NT2/D1 (cell line): ENCODE measurements at regions not wholly inside any gene's neighbourhood (a gene's known extent, or its start where the extent isn't known, plus 50 kb on each side); places are given as distances from the start of the nearest gene placed in this dataset.

ENCODE experiments used
- SUZ12 ChIP-seq: IDR thresholded peaks from 2 replicates; pipeline ENCODE4 v1.6.1; 2011; ENCODE audit not compliant: insufficient read length, insufficient read depth; ENCODE audit errors: extremely low read depth
- YY1 ChIP-seq: IDR thresholded peaks from 2 replicates; pipeline ENCODE4 v1.6.1; 2011; ENCODE audit not compliant: insufficient read length, insufficient read depth
- ZNF274 ChIP-seq: IDR thresholded peaks from 2 replicates; pipeline ENCODE4 v1.6.1; 2011; ENCODE audit warnings: mild to moderate bottlenecking, low read depth, low read length

GRCh38 chr13:56861476-56861875 is 279.2 kb upstream of the PRR20A start:
- no peak for TF ChIP-seq YY1
- no peak for TF ChIP-seq SUZ12
- TF ChIP-seq ZNF274, result no peak
